GM03348 (cell line): ENCODE measurements at regions not wholly inside any gene's neighbourhood (a gene's known extent, or its start where the extent isn't known, plus 50 kb on each side); places are given as distances from the start of the nearest gene placed in this dataset.
"Not testable (repeated sequence)": the region's sequence is repeated elsewhere in the genome, so short reads cannot be mapped to it uniquely, and the experiment has no call there.

ENCODE experiments used
- DNase-seq: peaks from one replicate; pipeline ENCODE4 v3.0.0; 2012; ENCODE audit warnings: low spot score

DNA sequence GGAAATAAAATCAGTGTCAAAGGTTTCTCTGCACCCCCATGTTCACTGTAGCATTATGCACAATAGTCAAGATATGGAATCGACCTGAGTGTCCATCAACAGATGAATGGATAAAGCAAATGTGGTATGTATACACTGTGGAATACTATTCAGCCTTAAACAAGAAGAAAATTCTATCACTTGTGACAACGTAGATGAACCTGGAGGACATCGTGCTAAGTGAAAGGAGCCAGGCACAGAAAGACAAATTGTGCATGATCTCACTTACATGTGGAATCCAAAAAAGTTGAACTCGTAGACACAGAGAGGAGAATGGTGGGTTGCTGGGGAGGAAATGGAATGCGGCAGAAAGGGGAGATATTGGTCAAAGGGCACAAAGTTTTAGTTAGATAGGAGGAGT lies 136.3 kb upstream of the ESR1 start:
- no peak for DNase-seq

DNA sequence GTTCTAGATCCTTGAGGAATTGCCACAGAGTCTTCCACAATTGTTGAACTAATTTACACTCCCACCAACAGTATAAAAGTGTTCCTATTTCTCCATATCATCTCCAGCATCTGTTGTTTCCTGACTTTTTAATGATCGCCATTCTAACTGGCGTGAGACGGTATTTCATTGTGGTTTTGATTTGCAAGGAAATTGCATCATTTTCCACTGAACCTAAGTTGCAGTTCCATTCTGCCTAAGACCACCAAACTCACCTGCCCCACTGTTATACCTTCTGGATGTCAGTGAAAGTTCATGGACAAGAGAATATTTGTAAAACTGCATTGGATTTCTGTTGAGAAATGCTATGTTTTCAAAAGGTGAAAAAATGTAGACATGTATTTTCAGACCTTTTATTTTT lies 132.9 kb upstream of the ESR1 start:
- DNase-seq: no peak

- DNase-seq: peak; percentile 43
Measured at GRCh38 chr6:151675746-151676459, 131.6 kb upstream of the ESR1 start.

DNA sequence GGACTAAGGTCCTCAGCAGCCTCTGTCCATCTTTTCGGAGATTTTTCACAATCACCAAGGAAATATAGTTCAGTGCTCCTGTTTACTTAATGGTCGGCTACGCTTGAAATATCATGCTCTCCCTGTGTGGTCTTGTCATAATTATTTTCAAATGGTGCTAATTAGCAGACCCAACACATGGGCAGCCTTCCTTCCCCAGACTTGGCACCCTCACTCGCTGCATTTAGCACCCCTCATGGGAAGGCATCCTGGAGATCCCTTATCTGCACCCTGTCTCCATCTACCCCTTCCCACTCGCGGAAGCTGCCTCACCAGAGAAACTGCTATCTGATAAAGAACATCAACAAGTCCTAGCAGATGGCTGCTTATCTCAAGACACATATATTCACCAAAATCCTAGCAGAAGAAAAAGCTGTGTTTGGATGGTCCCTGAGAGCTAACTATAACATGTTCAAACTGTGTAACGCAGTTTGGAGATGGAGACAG lies 131.0 kb upstream of the ESR1 start:
- DNase-seq: no peak

DNA sequence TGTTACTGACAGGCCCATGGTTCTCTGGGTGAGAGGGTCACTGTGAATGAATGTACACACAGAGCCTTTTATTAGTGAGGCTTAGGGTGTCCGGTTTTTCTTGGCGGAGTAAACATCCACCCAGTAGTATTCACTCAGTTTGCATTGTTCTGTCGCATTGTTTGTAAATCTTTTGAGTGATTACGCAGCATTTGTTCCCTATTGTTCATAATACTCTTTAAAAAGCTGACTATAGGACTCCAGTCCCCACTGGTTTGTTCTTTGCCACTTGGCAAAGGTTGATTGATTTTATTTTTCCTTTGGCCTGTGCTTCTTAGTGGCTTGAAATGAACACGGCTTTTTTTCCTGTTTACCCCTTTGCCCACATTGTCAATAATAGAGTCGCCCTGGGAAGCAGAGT lies 130.1 kb upstream of the ESR1 start:
- DNase-seq: no peak

DNA sequence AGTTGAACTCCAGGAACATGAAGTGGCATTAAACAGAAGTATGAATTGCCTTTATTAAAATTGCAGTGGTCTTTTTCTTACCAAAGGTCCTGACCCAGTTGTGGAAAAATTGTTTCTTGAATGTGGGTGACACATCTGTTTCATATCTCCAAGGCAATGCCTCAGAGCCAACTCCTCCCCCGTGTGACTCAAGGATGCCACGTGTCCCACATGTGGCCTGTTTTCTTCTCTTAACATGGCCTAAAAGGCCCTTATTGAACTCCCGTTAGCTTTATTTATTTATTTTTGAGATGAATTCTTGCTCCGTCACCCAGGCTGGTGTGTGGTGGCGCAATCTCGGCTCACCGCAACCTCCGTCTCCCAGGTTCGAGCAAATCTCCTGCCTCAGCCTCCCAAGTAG lies 128.4 kb upstream of the ESR1 start:
- peak; percentile 79 for DNase-seq

DNA sequence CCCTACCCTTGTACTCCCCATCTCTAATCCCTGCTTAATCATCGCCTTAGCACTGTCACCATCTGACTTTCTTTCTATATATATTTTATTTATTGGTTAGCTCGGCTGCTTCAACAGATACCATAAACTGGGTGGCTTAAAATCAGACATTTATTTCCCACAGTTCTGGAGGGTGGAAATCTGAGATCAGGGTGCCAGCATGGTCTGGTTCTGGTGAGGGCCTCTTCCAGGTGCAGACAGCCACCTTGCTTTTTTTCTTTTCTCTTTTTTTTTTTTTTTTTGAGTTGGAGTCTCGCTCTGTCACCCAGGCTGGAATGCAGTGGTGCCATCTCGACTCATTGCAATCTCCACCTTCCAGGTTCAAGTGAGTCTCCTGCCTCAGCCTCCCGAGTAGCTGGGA lies 127.5 kb upstream of the ESR1 start:
- no peak for DNase-seq

- DNase-seq: no peak
Measured at GRCh38 chr6:151680846-151681432, 126.5 kb upstream of the ESR1 start.

DNA sequence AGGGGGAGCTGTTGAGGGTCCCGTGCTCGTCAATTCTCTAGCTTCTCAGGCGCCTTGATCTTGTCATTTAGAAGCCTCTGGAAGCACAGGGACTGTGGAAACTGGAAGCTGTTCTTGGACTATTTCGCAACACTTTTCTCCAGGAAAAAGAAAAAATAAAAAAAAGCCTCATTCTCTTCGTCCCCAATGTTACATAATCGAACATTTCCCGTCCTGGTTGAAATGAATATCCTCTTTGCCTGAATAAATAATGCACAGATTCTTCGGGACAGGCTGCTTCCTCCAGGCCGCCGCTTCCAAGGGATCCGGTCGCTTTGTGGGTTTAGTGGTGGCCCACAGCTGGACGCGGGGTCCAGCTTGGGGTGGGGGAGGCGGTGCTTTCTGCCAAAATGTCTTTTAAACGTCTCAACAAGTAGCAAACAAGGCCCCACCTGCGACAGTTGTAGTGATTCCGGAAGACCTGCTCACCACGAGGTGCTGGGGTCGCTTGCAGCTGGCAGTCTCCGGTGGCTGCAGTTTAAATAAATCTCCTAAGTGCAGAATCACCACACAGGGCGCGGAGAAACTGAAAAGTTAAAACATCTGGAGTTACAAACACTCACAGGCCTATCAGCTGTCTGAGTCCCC lies 125.9 kb upstream of the ESR1 start:
- peak; percentile 75 for DNase-seq

GRCh38 chr6:151682251-151682650 lies 125.2 kb upstream of the ESR1 start:
- DNase-seq: no peak

DNA sequence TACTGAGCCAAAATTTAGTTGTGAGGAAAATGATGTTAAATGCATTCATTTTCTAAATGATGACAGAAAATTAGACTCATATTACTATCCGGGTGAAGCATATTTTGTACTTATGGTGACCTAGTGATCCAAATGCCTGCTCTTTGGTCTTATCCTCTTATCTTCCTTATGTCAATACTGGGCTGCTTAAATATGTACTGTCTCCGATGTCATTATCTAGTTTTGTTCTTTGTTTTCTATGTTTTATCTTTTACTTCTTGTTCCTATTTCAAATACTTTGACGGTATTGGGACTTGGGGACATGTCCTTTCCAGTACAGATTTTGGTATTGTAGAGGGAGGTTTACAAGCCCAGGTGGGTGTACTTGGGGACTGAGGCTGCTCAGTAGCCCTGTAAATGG lies 124.6 kb upstream of the ESR1 start:
- DNase-seq: no peak

GRCh38 chr6:151683381-151683780 lies 124.1 kb upstream of the ESR1 start:
- no peak for DNase-seq

DNA sequence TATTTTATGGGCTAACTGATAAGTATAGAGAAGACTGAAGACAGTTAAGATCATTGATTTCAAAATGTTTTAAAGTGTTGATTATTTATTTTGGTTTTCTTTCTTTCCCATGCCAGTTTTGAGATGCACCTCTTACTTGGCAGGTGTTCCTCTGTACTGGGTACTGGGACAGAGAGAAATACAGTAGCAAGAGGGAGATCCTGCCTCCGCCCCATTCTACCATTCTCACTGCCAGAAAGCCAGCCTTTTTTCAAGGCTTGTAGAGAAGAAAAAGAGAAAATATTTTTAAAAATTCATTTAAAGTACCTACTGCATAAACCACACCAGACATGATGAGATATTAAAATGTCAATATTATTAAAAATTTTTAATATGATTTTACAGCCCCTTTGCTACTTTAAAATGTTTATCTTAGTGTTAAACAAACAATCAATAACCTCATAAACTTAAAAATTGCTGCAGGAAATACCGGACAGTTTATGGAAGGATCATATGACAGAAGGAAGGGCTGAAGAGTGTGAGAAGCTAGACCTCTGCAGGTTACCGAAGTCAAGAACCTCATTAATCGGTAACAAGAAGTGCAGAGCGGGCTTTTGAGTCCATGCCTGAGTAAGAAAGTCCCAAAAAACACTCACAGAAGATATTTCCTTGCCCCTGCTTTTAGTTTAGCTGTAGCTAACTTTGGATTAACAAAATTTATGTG lies 117.8 kb upstream of the ESR1 start:
- no peak for DNase-seq

GRCh38 chr6:151690303-151690702 lies 117.2 kb upstream of the ESR1 start:
- DNase-seq: peak; percentile 62

DNA sequence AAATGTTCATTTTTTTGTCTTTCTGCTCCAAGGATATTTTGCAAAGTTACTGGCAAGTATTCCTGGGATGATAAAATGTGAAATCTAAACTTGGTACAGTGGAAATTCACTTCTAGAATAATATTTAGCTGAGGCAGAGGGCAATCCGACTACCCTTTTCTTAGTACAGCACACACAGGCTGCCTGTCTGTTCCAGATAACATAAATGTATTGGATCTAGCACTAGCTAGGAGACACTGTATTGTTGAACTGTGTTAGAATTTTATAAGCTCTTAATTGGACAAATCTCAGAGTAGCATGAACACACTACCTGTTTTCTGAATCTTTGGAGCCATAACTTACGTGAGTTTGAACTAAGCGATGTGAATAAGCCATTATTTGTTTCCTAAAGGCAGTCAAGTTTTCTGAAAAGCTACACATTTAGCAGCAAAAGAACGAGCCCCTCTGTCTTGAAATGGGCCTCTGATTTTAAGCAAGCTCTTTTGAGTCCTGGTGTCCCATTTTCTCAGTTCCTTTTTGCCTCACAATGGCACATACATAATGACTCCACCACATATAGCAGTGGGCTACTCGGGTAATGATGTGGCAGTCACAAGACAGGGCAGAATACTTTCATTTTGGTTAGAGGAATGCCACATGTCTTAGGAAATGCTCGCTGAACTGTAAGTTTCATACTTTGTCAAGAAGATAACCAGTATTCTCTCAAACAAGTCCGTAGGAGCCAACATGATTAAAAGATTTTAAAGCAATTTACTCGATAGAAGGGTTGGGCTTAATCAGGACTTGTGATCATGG lies 116.5 kb upstream of the ESR1 start:
- DNase-seq: peak; percentile 51

- no peak for DNase-seq
Measured at GRCh38 chr6:151692216-151692615, 115.3 kb upstream of the ESR1 start.

- no peak for DNase-seq
Measured at GRCh38 chr6:151693366-151693765, 114.1 kb upstream of the ESR1 start.

DNA sequence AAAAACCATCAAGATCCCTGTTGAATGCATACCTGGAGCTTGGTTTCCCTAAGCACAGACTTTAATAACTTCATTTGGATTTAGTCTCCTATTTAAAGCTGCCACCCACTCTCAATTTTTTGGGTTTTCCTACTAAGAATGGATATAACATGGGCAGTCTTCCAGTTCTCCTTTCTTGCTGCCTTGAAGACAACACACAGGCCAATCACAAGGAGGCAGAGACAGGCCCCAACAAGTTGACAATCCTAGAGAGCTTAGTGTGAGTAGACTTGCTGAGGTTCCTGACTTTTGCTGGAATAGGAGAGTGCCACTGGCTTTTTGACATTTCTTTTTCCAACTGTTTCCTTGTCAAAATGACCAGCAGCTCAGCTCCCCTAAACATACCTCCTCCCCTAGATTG lies 112.3 kb upstream of the ESR1 start:
- no peak for DNase-seq

DNA sequence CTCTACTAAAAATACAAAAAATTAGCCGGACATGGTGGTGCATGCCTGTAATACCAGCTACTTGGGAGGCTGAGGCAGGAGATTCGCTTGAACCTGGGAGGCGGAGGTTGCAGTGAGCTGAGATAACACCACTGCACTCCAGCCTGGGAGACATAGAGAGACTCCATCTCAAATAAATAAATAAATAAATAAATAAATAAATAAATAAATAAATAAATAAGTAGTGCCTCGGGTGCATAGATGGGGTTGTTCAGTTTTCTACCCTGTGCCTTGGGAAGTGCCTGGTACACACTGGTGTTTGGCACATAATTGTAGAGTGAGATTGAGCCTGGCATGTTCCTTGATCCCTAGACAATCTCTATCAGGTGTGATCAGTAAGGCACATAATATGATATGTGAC lies 111.2 kb upstream of the ESR1 start:
- not testable (repeated sequence) for DNase-seq

GRCh38 chr6:151698931-151699700 lies 108.4 kb upstream of the ESR1 start:
- no peak for DNase-seq

GRCh38 chr6:151699719-151700118 lies 107.8 kb upstream of the ESR1 start:
- no peak for DNase-seq
